SK-N-SH (cell line): ENCODE measurements at regions not wholly inside any gene's neighbourhood (a gene's known extent, or its start where the extent isn't known, plus 50 kb on each side); places are given as distances from the start of the nearest gene placed in this dataset.

ENCODE experiments used
- CTCF ChIA-PET: fragments of 300-600, 350-600 bp; formaldehyde crosslinking; extraction: SDS; loops from one replicate; lab custom pipeline; 2021; lab: Yijun Ruan, JAX
- POLR2A ChIA-PET: fragments of 350-600 bp; sonication (Branson Sonifier 250); formaldehyde crosslinking; extraction: SDS; loops from one replicate; lab custom pipeline; 2020; ENCODE audit warnings: antibody characterized with exemption, inconsistent platforms; lab: Yijun Ruan, JAX
- DNase-seq: peaks from one replicate; pipeline ENCODE4 v3.0.0; 2012
- H2AFZ ChIP-seq: fragments of 200-600 bp; sonication (generic); 2 replicates; pipeline ENCODE4 v1.8.1; 2016; ENCODE audit warnings: antibody characterized with exemption, mild to moderate bottlenecking, low read depth
- H3F3A ChIP-seq: fragments of 200-600 bp; sonication (generic); replicated peaks from 2 replicates; pipeline ENCODE3; 2016; ENCODE audit warnings: antibody characterized with exemption, mild to moderate bottlenecking; ENCODE audit not compliant: insufficient read depth
- H3K27ac ChIP-seq, 2 experiments: fragments of 200-500 bp in 1 of 2; fragments of 200-600 bp in 1 of 2; sonication (Bioruptor generic) in 1 of 2; sonication (generic), shearing (Covaris generic) in 1 of 2; 2 replicates each; pipeline versions ENCODE4 v1.5.1 to v1.6.1; 2014 to 2016; ENCODE audit warnings: low read depth in 2 of 2, inconsistent platforms in 1 of 2, low read length in 1 of 2, mild to moderate bottlenecking in 1 of 2, mixed read lengths in 1 of 2
- H3K27me3 ChIP-seq: fragments of 200-600 bp; sonication (generic), shearing (Covaris generic); 2 replicates; pipeline ENCODE4 v1.6.1; 2016; ENCODE audit warnings: mixed run types; ENCODE audit not compliant: insufficient read depth
- H3K36me3 ChIP-seq, 2 experiments: fragments of 200-500 bp in 1 of 2; fragments of 200-600 bp in 1 of 2; sonication (Bioruptor generic) in 1 of 2; sonication (generic) in 1 of 2; replicated peaks in 1 of 2; 2 replicates each; pipeline versions ENCODE3 to v1.5.1; 2014 to 2016; ENCODE audit warnings: low read length in 1 of 2, mild to moderate bottlenecking in 1 of 2; ENCODE audit not compliant: insufficient read depth in 2 of 2, control insufficient read depth in 1 of 2
- H3K4me1 ChIP-seq, 2 experiments: fragments of 200-500 bp in 1 of 2; fragments of 200-600 bp in 1 of 2; sonication (Bioruptor generic) in 1 of 2; sonication (generic), shearing (Covaris generic) in 1 of 2; 2 replicates each; pipeline versions ENCODE4 v1.5.1 to v1.6.1; 2014 to 2016; ENCODE audit warnings: low read depth in 1 of 2, low read length in 1 of 2, mixed run types in 1 of 2; ENCODE audit not compliant: insufficient read depth in 2 of 2, control insufficient read depth in 1 of 2
- H3K4me2 ChIP-seq: fragments of 200-600 bp; sonication (generic), shearing (Covaris generic); 2 replicates; pipeline ENCODE4 v1.6.1; 2017; ENCODE audit warnings: mixed run types
- H3K4me3 ChIP-seq, 2 experiments: fragments of 200-500 bp in 1 of 2; fragments of 200-600 bp in 1 of 2; sonication (Bioruptor generic) in 1 of 2; sonication (generic), shearing (Covaris generic) in 1 of 2; 2 replicates each; pipeline versions ENCODE4 v1.5.1 to v1.8.1; 2014 to 2016; ENCODE audit warnings: low read depth in 2 of 2, inconsistent platforms in 1 of 2, low read length in 1 of 2, mild to moderate bottlenecking in 1 of 2, mixed read lengths in 1 of 2, moderate library complexity in 1 of 2
- H3K79me2 ChIP-seq: fragments of 200-600 bp; sonication (generic); 2 replicates; pipeline ENCODE4 v1.8.1; 2017; ENCODE audit warnings: mild to moderate bottlenecking; ENCODE audit not compliant: insufficient read depth
- H3K9ac ChIP-seq: fragments of 200-600 bp; sonication (generic); 2 replicates; pipeline ENCODE4 v1.6.1; 2017; ENCODE audit warnings: mixed run types
- H3K9me2 ChIP-seq: fragments of 200-600 bp; sonication (generic); 2 replicates; pipeline ENCODE4 v1.6.1; 2017; ENCODE audit warnings: mixed run types
- H3K9me3 ChIP-seq: fragments of 200-600 bp; sonication (generic); 2 replicates; pipeline ENCODE4 v1.6.1; 2017; ENCODE audit warnings: mixed run types, mild to moderate bottlenecking, moderate library complexity
- H4K20me1 ChIP-seq: fragments of 200-600 bp; sonication (generic); 2 replicates; pipeline ENCODE4 v1.6.1; 2017; ENCODE audit warnings: mild to moderate bottlenecking, mixed run types; ENCODE audit not compliant: insufficient read depth
- CHD2 ChIP-seq: fragments of 150-350 bp; IDR thresholded peaks from 2 replicates; pipeline ENCODE4 v1.6.1; 2018; ENCODE audit warnings: low read length; ENCODE audit not compliant: partially characterized antibody
- ELF1 ChIP-seq: IDR thresholded peaks from 2 replicates; pipeline ENCODE4 v1.4.0; 2012
- EP300 ChIP-seq, 2 experiments: IDR thresholded peaks; 2 replicates each; pipeline versions ENCODE4 v1.4.0 to v1.6.1; 2012; ENCODE audit warnings: borderline replicate concordance in 1 of 2, low read depth in 1 of 2, low read length in 1 of 2
- FOSL2 ChIP-seq: IDR thresholded peaks from 2 replicates; pipeline ENCODE4 v1.4.0; 2012; ENCODE audit warnings: low read depth, mild to moderate bottlenecking, moderate library complexity, borderline replicate concordance
- FOXM1 ChIP-seq: IDR thresholded peaks from 2 replicates; pipeline ENCODE4 v1.4.0; 2012; ENCODE audit warnings: low read depth, mild to moderate bottlenecking
- MXI1 ChIP-seq: IDR thresholded peaks from 2 replicates; pipeline ENCODE4 v1.6.1; 2012; ENCODE audit warnings: mild to moderate bottlenecking, low read depth, low read length, improper control_type of control experiment
- NRF1 ChIP-seq: IDR thresholded peaks from 2 replicates; pipeline ENCODE4 v1.6.1; 2012; ENCODE audit warnings: low read depth, mild to moderate bottlenecking, low read length
- POLR2AphosphoS5 ChIP-seq: IDR thresholded peaks from 2 replicates; pipeline ENCODE4 v1.6.1; 2012; ENCODE audit warnings: low read depth, low read length
- RAD21 ChIP-seq: IDR thresholded peaks from 2 replicates; pipeline ENCODE4 v1.6.1; 2012; ENCODE audit warnings: mild to moderate bottlenecking, low read length
- RFX5 ChIP-seq: IDR thresholded peaks from 2 replicates; pipeline ENCODE4 v1.6.1; 2012; ENCODE audit warnings: mild to moderate bottlenecking, improper control_type of control experiment, low read length
- SMC3 ChIP-seq: IDR thresholded peaks from 2 replicates; pipeline ENCODE4 v1.6.1; 2012; ENCODE audit warnings: low read depth, low read length, improper control_type of control experiment
- TAF1 ChIP-seq: IDR thresholded peaks from 2 replicates; pipeline ENCODE4 v1.6.1; 2012; ENCODE audit warnings: low read depth, mild to moderate bottlenecking, low read length, moderate library complexity, borderline replicate concordance
- TCF12 ChIP-seq: IDR thresholded peaks from 2 replicates; pipeline ENCODE4 v1.4.0; 2012
- TEAD4 ChIP-seq: IDR thresholded peaks from 2 replicates; pipeline ENCODE4 v1.4.0; 2012; ENCODE audit warnings: mild to moderate bottlenecking, borderline replicate concordance; ENCODE audit not compliant: insufficient read depth
- YY1 ChIP-seq: IDR thresholded peaks from 2 replicates; pipeline ENCODE4 v1.4.0; 2012; ENCODE audit warnings: low read depth, mild to moderate bottlenecking
- WGBS: methylation state at CpG from one replicate; pipeline ENCODE4 v1.1.6; 2017; ENCODE audit warnings: low lambda C conversion rate; 5-methylcytosine and 5-hydroxymethylcytosine counted together
- TF ChIP-seq, protein P1 (sequence below): fragments of 150-350 bp; IDR thresholded peaks from 2 replicates; pipeline ENCODE4 v1.6.1; 2016; ENCODE audit warnings: mild to moderate bottlenecking, low read depth, low read length
- TF ChIP-seq, protein P2 (sequence below): IDR thresholded peaks from 2 replicates; pipeline ENCODE4 v1.4.0; 2012; ENCODE audit warnings: low read depth, borderline replicate concordance
- TF ChIP-seq, protein P3 (sequence below): IDR thresholded peaks from 2 replicates; pipeline ENCODE4 v1.4.0; 2012; ENCODE audit warnings: low read depth
- TF ChIP-seq, protein P4 (sequence below): IDR thresholded peaks from 2 replicates; pipeline ENCODE4; 2012

DNA sequence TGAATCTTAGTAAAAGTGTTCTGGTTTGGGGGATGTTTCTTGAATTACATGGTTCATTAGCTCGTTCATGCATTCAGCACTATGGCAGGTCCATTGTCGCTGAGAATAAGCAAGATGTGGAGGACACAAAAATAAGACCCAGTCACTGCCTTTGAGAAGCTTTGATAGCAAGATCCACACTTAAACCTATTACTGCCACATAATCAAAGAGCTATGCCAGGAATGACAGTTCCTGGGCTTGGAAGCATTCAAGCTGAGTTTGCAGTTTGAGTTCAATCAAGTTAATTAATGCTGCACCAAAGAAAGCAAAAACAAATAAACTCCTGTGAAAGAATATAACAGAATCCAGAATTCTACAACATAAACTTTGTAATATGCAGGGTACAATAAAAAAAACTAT lies 131.8 kb downstream of the MIS18A start:
- no peak for TF ChIP-seq MXI1
- TF ChIP-seq EP300 (IDR thresholded peaks at IDR 0.05; ENCODE audit: borderline replicate concordance in 1 of 2, low read depth in 1 of 2, low read length in 1 of 2), result no peak
- TF ChIP-seq FOXM1, result no peak
- no peak for TF ChIP-seq RAD21
- no peak overlapping the region for H3K9ac ChIP-seq
- no peak overlapping the region for H3K4me3 ChIP-seq
- H3F3A ChIP-seq, result no peaks in the 10 kb centered on the region
- H4K20me1 ChIP-seq, result no peaks in the 10 kb centered on the region
- 5% methylated on average over 2 of the region's 2 CpGs for WGBS
- no peak for DNase-seq
- POLR2A ChIA-PET, result no interaction called here
- peaks cover 0 to 14% of the 10 kb centered on the region in 2 experiments; a peak in 1 of 4 replicates for H3K4me1 ChIP-seq
- no peaks in the 10 kb centered on the region for H3K79me2 ChIP-seq
- no peaks in the 10 kb centered on the region for H3K9me2 ChIP-seq
- H3K27ac ChIP-seq, result no peak overlapping the region
- no peaks in the 10 kb centered on the region for H3K9me3 ChIP-seq
- CTCF ChIA-PET, result interaction anchor here (1.2 kb wide), 1 partner anchor 111 kb away, joined by 3 read pairs; no protein-coding TSS in a partner anchor
- H3K27me3 ChIP-seq, result no peaks in the 10 kb centered on the region
- H3K4me2 ChIP-seq, result no peak overlapping the region
- no peak overlapping the region for H2AFZ ChIP-seq
- H3K36me3 ChIP-seq, result no peaks in the 10 kb centered on the region

DNA sequence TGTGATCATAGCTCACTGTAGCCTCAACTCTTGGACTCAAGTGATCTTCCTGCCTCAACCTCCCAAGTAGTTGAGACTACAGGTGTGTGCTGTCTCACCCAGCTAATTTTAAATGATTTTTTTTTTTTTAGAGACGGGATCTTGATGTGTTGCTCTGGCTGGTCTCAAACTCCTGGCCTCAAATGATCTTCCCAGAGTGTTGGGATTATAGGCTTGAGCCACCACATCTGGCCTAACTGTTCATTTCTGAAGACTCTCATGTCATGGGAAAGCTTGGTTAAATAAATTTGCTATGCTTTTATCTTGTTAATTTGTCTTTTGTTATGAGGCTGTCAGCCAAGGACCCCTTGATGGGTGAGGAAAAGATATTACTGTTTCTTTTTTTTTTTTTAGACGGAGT lies 134.0 kb downstream of the MIS18A start:
- Histone ChIP-seq H4K20me1 (no peaks in the 10 kb centered on the region), H3K79me2 (no peaks in the 10 kb centered on the region), H3K4me2 (no peak overlapping the region), H3K27ac (no peak overlapping the region), H3K4me3 (no peak overlapping the region), H3K9ac (no peak overlapping the region), H3K4me1 (peaks cover 0 to 22% of the 10 kb centered on the region in 2 experiments; a peak in 1 of 4 replicates), H2AFZ (no peak overlapping the region), H3K9me3 (no peaks in the 10 kb centered on the region), H3K9me2 (no peaks in the 10 kb centered on the region), H3K36me3 (no peaks in the 10 kb centered on the region), H3F3A (no peaks in the 10 kb centered on the region), H3K27me3 (no peaks in the 10 kb centered on the region)
- ChIA-PET CTCF (interaction anchor here (1.3 kb wide), 1 partner anchor 13 kb away, joined by 4 read pairs; no protein-coding TSS in a partner anchor), POLR2A (no interaction called here)
- TF ChIP-seq NRF1, result no peak
- no peak for TF ChIP-seq EP300 (IDR thresholded peaks at IDR 0.05; ENCODE audit: borderline replicate concordance in 1 of 2, low read depth in 1 of 2, low read length in 1 of 2)
- TF ChIP-seq SMC3, result no peak
- TF ChIP-seq, protein P1, sequence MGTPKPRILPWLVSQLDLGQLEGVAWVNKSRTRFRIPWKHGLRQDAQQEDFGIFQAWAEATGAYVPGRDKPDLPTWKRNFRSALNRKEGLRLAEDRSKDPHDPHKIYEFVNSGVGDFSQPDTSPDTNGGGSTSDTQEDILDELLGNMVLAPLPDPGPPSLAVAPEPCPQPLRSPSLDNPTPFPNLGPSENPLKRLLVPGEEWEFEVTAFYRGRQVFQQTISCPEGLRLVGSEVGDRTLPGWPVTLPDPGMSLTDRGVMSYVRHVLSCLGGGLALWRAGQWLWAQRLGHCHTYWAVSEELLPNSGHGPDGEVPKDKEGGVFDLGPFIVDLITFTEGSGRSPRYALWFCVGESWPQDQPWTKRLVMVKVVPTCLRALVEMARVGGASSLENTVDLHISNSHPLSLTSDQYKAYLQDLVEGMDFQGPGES, result no peak
- TF ChIP-seq YY1, result no peak
- TF ChIP-seq, protein P2, sequence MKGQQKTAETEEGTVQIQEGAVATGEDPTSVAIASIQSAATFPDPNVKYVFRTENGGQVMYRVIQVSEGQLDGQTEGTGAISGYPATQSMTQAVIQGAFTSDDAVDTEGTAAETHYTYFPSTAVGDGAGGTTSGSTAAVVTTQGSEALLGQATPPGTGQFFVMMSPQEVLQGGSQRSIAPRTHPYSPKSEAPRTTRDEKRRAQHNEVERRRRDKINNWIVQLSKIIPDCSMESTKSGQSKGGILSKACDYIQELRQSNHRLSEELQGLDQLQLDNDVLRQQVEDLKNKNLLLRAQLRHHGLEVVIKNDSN, result no peak
- no peak for TF ChIP-seq CHD2
- TF ChIP-seq TEAD4, result no peak
- no peak for TF ChIP-seq TCF12
- TF ChIP-seq, protein P3, sequence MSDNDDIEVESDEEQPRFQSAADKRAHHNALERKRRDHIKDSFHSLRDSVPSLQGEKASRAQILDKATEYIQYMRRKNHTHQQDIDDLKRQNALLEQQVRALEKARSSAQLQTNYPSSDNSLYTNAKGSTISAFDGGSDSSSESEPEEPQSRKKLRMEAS, result no peak
- TF ChIP-seq RAD21, result no peak
- no peak for TF ChIP-seq MXI1
- TF ChIP-seq, protein P4, sequence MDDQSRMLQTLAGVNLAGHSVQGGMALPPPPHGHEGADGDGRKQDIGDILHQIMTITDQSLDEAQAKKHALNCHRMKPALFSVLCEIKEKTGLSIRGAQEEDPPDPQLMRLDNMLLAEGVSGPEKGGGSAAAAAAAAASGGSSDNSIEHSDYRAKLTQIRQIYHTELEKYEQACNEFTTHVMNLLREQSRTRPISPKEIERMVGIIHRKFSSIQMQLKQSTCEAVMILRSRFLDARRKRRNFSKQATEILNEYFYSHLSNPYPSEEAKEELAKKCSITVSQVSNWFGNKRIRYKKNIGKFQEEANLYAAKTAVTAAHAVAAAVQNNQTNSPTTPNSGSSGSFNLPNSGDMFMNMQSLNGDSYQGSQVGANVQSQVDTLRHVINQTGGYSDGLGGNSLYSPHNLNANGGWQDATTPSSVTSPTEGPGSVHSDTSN, result no peak
- no peak for TF ChIP-seq POLR2AphosphoS5
- TF ChIP-seq TAF1, result no peak
- TF ChIP-seq FOSL2, result no peak
- no peak for TF ChIP-seq RFX5
- no peak for TF ChIP-seq ELF1
- DNase-seq, result no peak
- 63% methylated on average over 2 of the region's 2 CpGs for WGBS
